Neuronal stem cell (in vitro differentiated cells): ENCODE measurements at regions not wholly inside any gene's neighbourhood (a gene's known extent, or its start where the extent isn't known, plus 50 kb on each side); places are given as distances from the start of the nearest gene placed in this dataset.

Source experiments
- DNase-seq: peaks from one replicate; pipeline ENCODE4 v3.0.0-alpha.2; 2013; ENCODE audit warnings: low spot score
- H2AFZ ChIP-seq: one replicate; pipeline ENCODE4 v1.6.1; 2013; ENCODE audit warnings: mild to moderate bottlenecking, low read length, inconsistent platforms
- H2AK5ac ChIP-seq: 2 replicates; pipeline ENCODE4 v1.6.1; 2013; ENCODE audit warnings: low read depth, mild to moderate bottlenecking, inconsistent platforms, low read length, moderate library complexity, mixed read lengths
- H2BK120ac ChIP-seq: 2 replicates; pipeline ENCODE4 v1.6.1; 2013; ENCODE audit warnings: low read depth, mild to moderate bottlenecking, inconsistent platforms, low read length, moderate library complexity, mixed read lengths
- H2BK12ac ChIP-seq: one replicate; pipeline ENCODE4 v1.6.1; 2013; ENCODE audit warnings: low read length, inconsistent platforms
- H2BK15ac ChIP-seq: 2 replicates; pipeline ENCODE4 v1.6.1; 2013; ENCODE audit warnings: mild to moderate bottlenecking, low read length, inconsistent platforms, mixed read lengths
- H2BK5ac ChIP-seq: one replicate; pipeline ENCODE4 v1.6.1; 2013; ENCODE audit warnings: inconsistent platforms, mild to moderate bottlenecking, low read length, moderate library complexity
- H3K14ac ChIP-seq: one replicate; pipeline ENCODE4 v1.6.1; 2013; ENCODE audit warnings: low read length, inconsistent platforms
- H3K18ac ChIP-seq: 2 replicates; pipeline ENCODE4 v1.6.1; 2013; ENCODE audit warnings: low read length, inconsistent platforms
- H3K23ac ChIP-seq: 2 replicates; pipeline ENCODE4 v1.6.1; 2013; ENCODE audit warnings: low read depth, mild to moderate bottlenecking, mixed read lengths, low read length, inconsistent platforms; ENCODE audit not compliant: poor library complexity
- H3K27ac ChIP-seq: replicated peaks from 3 replicates; pipeline ENCODE4 v1.5.1; 2013; ENCODE audit warnings: low read length, inconsistent platforms
- H3K27me3 ChIP-seq, 3 experiments: 2 replicates each; pipeline ENCODE4 v1.6.1; 2013; ENCODE audit warnings: low read length in 3 of 3, mild to moderate bottlenecking in 2 of 3, inconsistent platforms in 1 of 3, low read depth in 1 of 3, mixed read lengths in 1 of 3, moderate library complexity in 1 of 3; ENCODE audit not compliant: control insufficient read depth in 3 of 3, insufficient read depth in 3 of 3
- H3K36me3 ChIP-seq, 2 donors: replicated peaks in 1 of 2; 2 replicates each; pipeline ENCODE4 v1.6.1; 2013; ENCODE audit warnings: low read length in 2 of 2; ENCODE audit not compliant: control insufficient read depth in 2 of 2, insufficient read depth in 2 of 2
- H3K4ac ChIP-seq: 2 replicates; pipeline ENCODE4 v1.6.1; 2013; ENCODE audit warnings: inconsistent platforms, mild to moderate bottlenecking, low read length, moderate library complexity
- H3K4me1 ChIP-seq, 2 donors: 1 replicate in 1 of 2; 2 replicates in 1 of 2; pipeline ENCODE4 v1.6.1; 2013; ENCODE audit warnings: low read length in 2 of 2, low read depth in 1 of 2; ENCODE audit not compliant: control insufficient read depth in 2 of 2, insufficient read depth in 1 of 2
- H3K4me2 ChIP-seq: one replicate; pipeline ENCODE4 v1.6.1; 2013; ENCODE audit warnings: mild to moderate bottlenecking, low read length, inconsistent platforms; ENCODE audit not compliant: insufficient read depth, poor library complexity, severe bottlenecking
- H3K4me3 ChIP-seq, 2 donors: 2 replicates each; pipeline ENCODE4 v1.5.1; 2013; ENCODE audit warnings: low read length in 2 of 2, mild to moderate bottlenecking in 2 of 2, inconsistent platforms in 1 of 2, moderate library complexity in 1 of 2
- H3K79me1 ChIP-seq: one replicate; pipeline ENCODE4 v1.6.1; 2013; ENCODE audit warnings: low read depth, mild to moderate bottlenecking, inconsistent platforms, low read length, moderate library complexity
- H3K9ac ChIP-seq: one replicate; pipeline ENCODE4 v1.6.1; 2013; ENCODE audit warnings: mild to moderate bottlenecking, low read depth, low read length, inconsistent platforms; ENCODE audit not compliant: poor library complexity
- H3K9me3 ChIP-seq, 2 donors: replicated peaks in 1 of 2; 2 replicates each; pipeline versions ENCODE3 to v1.6.1; 2013; ENCODE audit warnings: low read length in 2 of 2, mild to moderate bottlenecking in 2 of 2, inconsistent platforms in 1 of 2, low read depth in 1 of 2, mixed read lengths in 1 of 2, moderate library complexity in 1 of 2; ENCODE audit not compliant: control insufficient read depth in 2 of 2, insufficient read depth in 1 of 2
- H4K8ac ChIP-seq: one replicate; pipeline ENCODE4 v1.6.1; 2013; ENCODE audit warnings: low read depth, mild to moderate bottlenecking, inconsistent platforms, low read length, moderate library complexity
- H4K91ac ChIP-seq: one replicate; pipeline ENCODE4 v1.6.1; 2013; ENCODE audit warnings: low read length, low read depth, mild to moderate bottlenecking, inconsistent platforms; ENCODE audit not compliant: poor library complexity
- WGBS, 2 donors: extraction: QIAGEN DNeasy Blood & Tissue Kit; methylation state at CpG; one replicate each; pipeline ENCODE4 v1.1.7; 2013; ENCODE audit warnings: missing lambda C conversion rate in 2 of 2, mixed read lengths in 1 of 2; ENCODE audit not compliant: insufficient read length in 2 of 2, insufficient replicate concordance in 1 of 2; ENCODE audit errors: extremely low coverage in 2 of 2; 5-methylcytosine and 5-hydroxymethylcytosine counted together

- H3K27me3 ChIP-seq = no peaks in the 10 kb centered on the region
- H3K9ac ChIP-seq = no peak overlapping the region
- no peak overlapping the region for H2BK15ac ChIP-seq
- H4K91ac ChIP-seq = no peak overlapping the region
- H2AK5ac ChIP-seq = no peak overlapping the region
- H3K9me3 ChIP-seq = no peaks in the 10 kb centered on the region
- H3K14ac ChIP-seq = no peak overlapping the region
- no peaks in the 10 kb centered on the region for H3K79me1 ChIP-seq
- no peak overlapping the region for H3K27ac ChIP-seq
- H2BK5ac ChIP-seq = no peak overlapping the region
- H4K8ac ChIP-seq = no peak overlapping the region
- no CpG with 5 or more reads among the region's 8 CpGs for WGBS, 2 donors
- H2AFZ ChIP-seq = peak overlapping the region; percentile 3
- DNase-seq = no peak
- no peak overlapping the region for H3K18ac ChIP-seq
- H3K36me3 ChIP-seq = no peaks in the 10 kb centered on the region
- H2BK120ac ChIP-seq = no peak overlapping the region
- H3K4me1 ChIP-seq = peaks cover 8 to 27% of the 10 kb centered on the region in 2 donors
- no peak overlapping the region for H3K4ac ChIP-seq
- H3K23ac ChIP-seq = no peak overlapping the region
- H3K4me2 ChIP-seq = no peak overlapping the region
- no peak overlapping the region for H3K4me3 ChIP-seq
- no peak overlapping the region for H2BK12ac ChIP-seq
Measured at GRCh38 chr3:177470197-177470941, 273.1 kb upstream of the TBL1XR1 start.

- Histone ChIP-seq H2BK12ac (no peak overlapping the region), H3K18ac (no peak overlapping the region), H2BK5ac (no peak overlapping the region), H4K8ac (no peak overlapping the region), H3K36me3 (no peaks in the 10 kb centered on the region), H3K9me3 (no peaks in the 10 kb centered on the region), H3K4me1 (peaks cover 8 to 27% of the 10 kb centered on the region in 2 donors), H2AFZ (no peak overlapping the region), H4K91ac (no peak overlapping the region), H3K79me1 (no peaks in the 10 kb centered on the region), H3K4ac (no peak overlapping the region), H3K4me2 (no peak overlapping the region), H3K14ac (no peak overlapping the region), H3K4me3 (no peak overlapping the region), H2AK5ac (no peak overlapping the region), H2BK120ac (no peak overlapping the region), H3K27me3 (no peaks in the 10 kb centered on the region), H3K9ac (no peak overlapping the region), H2BK15ac (no peak overlapping the region), H3K23ac (no peak overlapping the region), H3K27ac (no peak overlapping the region)
- DNase-seq = no peak
- WGBS, 2 donors = no CpG with 5 or more reads among the region's 4 CpGs
Measured at GRCh38 chr3:177471733-177472480, 274.6 kb upstream of the TBL1XR1 start.

GRCh38 chr3:177473184-177473583 lies 275.9 kb upstream of the TBL1XR1 start:
- Histone ChIP-seq H2AFZ (peak overlapping the region; percentile 73), H2AK5ac (no peak overlapping the region), H2BK12ac (no peak overlapping the region), H3K27me3 (no peaks in the 10 kb centered on the region), H4K8ac (no peak overlapping the region), H4K91ac (no peak overlapping the region), H3K4me2 (no peak overlapping the region), H2BK5ac (no peak overlapping the region), H3K4ac (no peak overlapping the region), H3K23ac (no peak overlapping the region), H2BK15ac (no peak overlapping the region), H3K4me1 (peaks cover 8 to 25% of the 10 kb centered on the region in 2 donors), H2BK120ac (no peak overlapping the region), H3K18ac (no peak overlapping the region), H3K36me3 (no peaks in the 10 kb centered on the region), H3K9ac (no peak overlapping the region), H3K14ac (no peak overlapping the region), H3K4me3 (peak overlapping the region in 1 of 2 donors; percentile 10), H3K27ac (no peak overlapping the region), H3K79me1 (no peaks in the 10 kb centered on the region), H3K9me3 (no peaks in the 10 kb centered on the region)
- DNase-seq = no peak
- WGBS, 2 donors = no CpG with 5 or more reads among the region's 6 CpGs

GRCh38 chr3:177473903-177474302 lies 276.6 kb upstream of the TBL1XR1 start:
- H2BK5ac ChIP-seq = no peak overlapping the region
- no peak overlapping the region for H2AK5ac ChIP-seq
- no peak overlapping the region for H3K14ac ChIP-seq
- H3K36me3 ChIP-seq = no peaks in the 10 kb centered on the region
- H2BK15ac ChIP-seq = no peak overlapping the region
- H2BK12ac ChIP-seq = no peak overlapping the region
- H4K8ac ChIP-seq = no peak overlapping the region
- peaks cover 5 to 18% of the 10 kb centered on the region in 2 donors for H3K4me1 ChIP-seq
- no peak overlapping the region for H3K4ac ChIP-seq
- no peak overlapping the region for H2BK120ac ChIP-seq
- no peak overlapping the region for H3K18ac ChIP-seq
- H3K9me3 ChIP-seq = no peaks in the 10 kb centered on the region
- no peak overlapping the region for H3K4me2 ChIP-seq
- H3K79me1 ChIP-seq = no peaks in the 10 kb centered on the region
- no peak for DNase-seq
- no peak overlapping the region for H4K91ac ChIP-seq
- no peak overlapping the region for H3K9ac ChIP-seq
- H2AFZ ChIP-seq = no peak overlapping the region
- WGBS, 2 donors = no CpG with 5 or more reads among the region's 2 CpGs
- H3K4me3 ChIP-seq = no peak overlapping the region
- H3K27me3 ChIP-seq = no peaks in the 10 kb centered on the region
- no peak overlapping the region for H3K27ac ChIP-seq
- H3K23ac ChIP-seq = no peak overlapping the region
